Brain microvascular endothelial cell (primary cell): ENCODE measurements at regions not wholly inside any gene's neighbourhood (a gene's known extent, or its start where the extent isn't known, plus 50 kb on each side); places are given as distances from the start of the nearest gene placed in this dataset.

Source experiments
- DNase-seq: peaks from one replicate; pipeline ENCODE4 v3.0.0-alpha.2; 2020
- H3K27ac ChIP-seq: fragments of 250-450 bp; sonication (Bioruptor Pico); 2 replicates; pipeline ENCODE4 v1.5.1; 2020; ENCODE audit warnings: mild to moderate bottlenecking, moderate library complexity
- H3K27me3 ChIP-seq: fragments of 250-450 bp; sonication (Bioruptor Pico); replicated peaks from 2 replicates; pipeline ENCODE4 v1.5.1; 2020; ENCODE audit warnings: mild to moderate bottlenecking
- H3K36me3 ChIP-seq: fragments of 250-450 bp; sonication (Bioruptor Pico); replicated peaks from 2 replicates; pipeline ENCODE4 v1.5.1; 2020; ENCODE audit warnings: mild to moderate bottlenecking
- H3K4me3 ChIP-seq: 2 replicates; pipeline ENCODE4 v1.5.1; 2011; ENCODE audit warnings: low read depth, mild to moderate bottlenecking, control low read depth, low read length, moderate library complexity
- in situ Hi-C: cut with HindIII; loops from 2 replicates; pipeline ENCODE4 v1.10.0; 2017; ENCODE audit warnings: low sequenced_read_pairs, low pct_ligation_motif_present
- TF ChIP-seq, protein P1 (sequence below): IDR thresholded peaks from 2 replicates; pipeline ENCODE4 v1.5.1; 2011; ENCODE audit warnings: low read depth, mild to moderate bottlenecking, moderate library complexity, low read length, control low read depth, inconsistent platforms; ENCODE audit errors: missing control alignments

DNA sequence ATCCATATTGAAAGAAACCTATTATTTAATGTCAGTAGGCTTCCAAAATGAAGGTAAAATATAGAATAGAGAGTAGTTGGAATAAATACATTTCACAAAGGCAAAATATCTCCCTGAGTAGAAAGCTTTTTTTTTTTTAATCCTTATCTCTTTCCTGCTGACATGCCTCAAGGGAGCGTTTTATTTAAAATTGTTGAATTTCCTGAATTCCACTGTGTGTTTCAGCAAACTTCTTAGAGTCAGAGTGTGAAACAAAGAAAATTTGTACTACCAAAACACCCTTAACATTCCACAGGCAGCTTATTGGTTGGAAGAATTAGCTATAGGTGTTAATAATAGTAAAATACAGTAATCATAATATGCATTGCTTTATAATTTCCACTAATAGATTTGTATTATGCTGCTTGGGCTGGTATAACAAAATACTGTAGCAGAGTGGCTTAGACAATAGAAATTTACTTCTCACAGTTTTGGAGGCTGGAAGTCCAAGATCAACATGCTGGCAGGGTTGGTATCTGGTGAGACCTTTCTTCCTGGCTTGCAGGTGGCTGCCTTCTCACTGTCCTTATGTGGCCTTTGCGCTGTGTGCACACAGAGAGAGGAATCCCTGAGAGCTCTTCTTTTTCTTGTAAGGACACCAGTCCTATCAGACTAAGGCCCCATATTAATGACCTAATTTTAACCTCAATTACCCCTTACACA lies 468.4 kb upstream of the C1orf87 start:
- TF ChIP-seq, protein P1, sequence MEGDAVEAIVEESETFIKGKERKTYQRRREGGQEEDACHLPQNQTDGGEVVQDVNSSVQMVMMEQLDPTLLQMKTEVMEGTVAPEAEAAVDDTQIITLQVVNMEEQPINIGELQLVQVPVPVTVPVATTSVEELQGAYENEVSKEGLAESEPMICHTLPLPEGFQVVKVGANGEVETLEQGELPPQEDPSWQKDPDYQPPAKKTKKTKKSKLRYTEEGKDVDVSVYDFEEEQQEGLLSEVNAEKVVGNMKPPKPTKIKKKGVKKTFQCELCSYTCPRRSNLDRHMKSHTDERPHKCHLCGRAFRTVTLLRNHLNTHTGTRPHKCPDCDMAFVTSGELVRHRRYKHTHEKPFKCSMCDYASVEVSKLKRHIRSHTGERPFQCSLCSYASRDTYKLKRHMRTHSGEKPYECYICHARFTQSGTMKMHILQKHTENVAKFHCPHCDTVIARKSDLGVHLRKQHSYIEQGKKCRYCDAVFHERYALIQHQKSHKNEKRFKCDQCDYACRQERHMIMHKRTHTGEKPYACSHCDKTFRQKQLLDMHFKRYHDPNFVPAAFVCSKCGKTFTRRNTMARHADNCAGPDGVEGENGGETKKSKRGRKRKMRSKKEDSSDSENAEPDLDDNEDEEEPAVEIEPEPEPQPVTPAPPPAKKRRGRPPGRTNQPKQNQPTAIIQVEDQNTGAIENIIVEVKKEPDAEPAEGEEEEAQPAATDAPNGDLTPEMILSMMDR, result no peak
- Histone ChIP-seq H3K27ac (no peak overlapping the region), H3K36me3 (no peaks in the 10 kb centered on the region), H3K4me3 (no peak overlapping the region), H3K27me3 (no peaks in the 10 kb centered on the region)
- in situ Hi-C loops, result no loop called here
- no peak for DNase-seq

DNA sequence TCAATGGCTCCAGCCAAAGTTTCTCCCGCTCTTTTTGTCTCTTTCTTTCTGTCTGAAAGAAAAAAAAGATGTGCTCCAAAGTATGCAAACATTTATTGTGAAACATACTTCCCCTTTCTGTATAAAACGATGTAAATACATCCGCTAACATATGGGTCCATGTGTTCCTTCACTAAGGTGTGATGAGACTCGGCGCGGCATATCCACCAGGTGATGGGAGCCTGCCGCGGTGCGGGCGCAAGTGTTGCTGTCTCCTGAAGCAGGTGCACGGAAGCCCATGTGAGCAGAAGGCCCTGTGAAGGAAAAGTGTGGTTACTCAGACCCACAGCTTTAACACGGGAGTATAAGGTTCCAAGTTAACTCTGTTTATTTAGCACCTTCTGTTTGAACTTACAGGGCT lies 466.6 kb upstream of the C1orf87 start:
- H3K36me3 ChIP-seq, result no peaks in the 10 kb centered on the region
- TF ChIP-seq, protein P1, result no peak
- in situ Hi-C loops, result no loop called here
- H3K27ac ChIP-seq, result no peak overlapping the region
- H3K27me3 ChIP-seq, result no peaks in the 10 kb centered on the region
- no peak overlapping the region for H3K4me3 ChIP-seq
- no peak for DNase-seq

DNA sequence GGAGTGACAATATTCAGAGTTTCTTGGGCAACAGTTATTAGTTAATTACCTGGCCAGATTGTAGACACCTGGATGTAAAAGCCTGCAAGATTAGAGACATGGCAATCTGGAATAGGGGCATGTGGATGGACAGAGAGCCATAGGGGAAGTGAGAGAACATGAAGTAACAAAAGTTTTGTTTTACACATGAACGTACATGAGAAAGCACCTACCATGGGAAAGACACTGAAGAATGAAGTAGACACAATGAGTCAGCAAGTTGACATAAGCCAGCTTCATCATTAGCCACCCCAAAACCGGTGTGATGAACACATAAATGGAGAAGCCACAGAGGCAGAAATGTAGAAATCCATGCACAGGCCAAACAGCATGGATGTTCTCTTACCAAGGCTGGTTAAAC lies 462.1 kb upstream of the C1orf87 start:
- no peak overlapping the region for H3K27ac ChIP-seq
- no peak for DNase-seq
- no peak overlapping the region for H3K4me3 ChIP-seq
- H3K27me3 ChIP-seq, result no peaks in the 10 kb centered on the region
- in situ Hi-C loops, result no loop called here
- H3K36me3 ChIP-seq, result no peaks in the 10 kb centered on the region
- TF ChIP-seq, protein P1, result no peak

DNA sequence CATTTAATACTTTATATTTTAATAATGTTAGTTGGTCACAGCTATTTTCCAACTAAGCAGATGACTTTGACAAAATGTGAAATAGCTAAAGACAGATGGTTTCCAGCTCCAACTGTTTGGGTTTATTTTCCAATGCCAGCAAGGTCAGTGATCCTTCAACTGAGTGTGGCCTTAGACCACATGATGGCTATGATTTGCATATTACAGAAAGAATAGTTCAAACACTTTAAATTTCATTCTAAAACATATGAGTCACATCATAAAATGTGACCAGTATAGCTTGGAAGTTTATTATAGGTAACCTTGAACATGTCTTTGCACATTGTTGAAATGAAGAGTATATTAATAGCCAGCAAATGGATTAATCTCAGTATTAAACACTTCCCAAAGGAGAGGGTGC lies 454.0 kb upstream of the C1orf87 start:
- H3K27me3 ChIP-seq, result no peaks in the 10 kb centered on the region
- H3K27ac ChIP-seq, result no peak overlapping the region
- TF ChIP-seq, protein P1, result no peak
- in situ Hi-C loops, result no loop called here
- DNase-seq, result no peak
- H3K36me3 ChIP-seq, result no peaks in the 10 kb centered on the region
- H3K4me3 ChIP-seq, result no peak overlapping the region

DNA sequence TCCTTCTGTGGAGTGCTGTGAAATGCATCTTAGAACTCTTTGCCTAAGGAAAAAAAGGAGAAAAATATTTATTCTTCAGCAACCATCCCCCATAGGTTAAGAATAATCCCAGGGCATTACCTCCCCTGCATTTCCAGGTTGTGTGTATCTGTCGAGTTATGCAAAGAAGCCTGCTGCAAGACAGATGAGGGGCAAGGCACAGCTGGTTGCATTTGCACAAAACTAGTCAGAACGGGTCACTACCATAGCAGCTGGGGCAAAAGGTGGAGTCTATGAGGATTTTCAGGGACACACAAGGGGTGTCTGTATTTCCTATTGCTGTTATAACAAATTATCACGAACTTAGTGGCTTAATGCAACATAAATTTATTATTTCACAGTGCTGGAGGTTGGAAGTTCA lies 443.4 kb upstream of the C1orf87 start:
- DNase-seq, result no peak
- TF ChIP-seq, protein P1, result no peak
- H3K27ac ChIP-seq, result no peak overlapping the region
- no peaks in the 10 kb centered on the region for H3K36me3 ChIP-seq
- H3K27me3 ChIP-seq, result no peaks in the 10 kb centered on the region
- no peak overlapping the region for H3K4me3 ChIP-seq
- in situ Hi-C loops, result no loop called here

DNA sequence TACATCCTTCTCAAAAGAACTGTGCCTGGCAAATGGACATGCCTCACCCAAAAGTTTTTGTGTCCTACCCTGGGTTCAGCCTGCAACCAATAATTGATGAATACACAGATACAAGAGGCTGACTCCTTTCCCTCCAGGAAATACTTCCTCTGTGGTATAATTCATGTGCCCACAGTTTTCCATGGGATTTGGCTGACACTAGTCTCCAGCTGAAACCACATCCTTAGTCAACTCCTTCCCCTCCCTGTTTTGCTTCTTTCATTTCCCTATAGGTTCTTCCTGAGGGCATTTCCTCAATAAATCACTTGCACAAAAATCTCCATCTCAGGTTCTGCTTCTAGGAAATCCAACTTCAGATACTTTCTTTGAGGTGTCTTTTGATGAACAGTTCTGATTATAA lies 436.6 kb upstream of the C1orf87 start:
- Histone ChIP-seq H3K36me3 (no peaks in the 10 kb centered on the region), H3K4me3 (no peak overlapping the region), H3K27ac (no peak overlapping the region), H3K27me3 (no peaks in the 10 kb centered on the region)
- DNase-seq, result no peak
- in situ Hi-C loops, result no loop called here
- TF ChIP-seq, protein P1, result no peak
